HG02943 (cell line): ENCODE measurements at regions not wholly inside any gene's neighbourhood (a gene's known extent, or its start where the extent isn't known, plus 50 kb on each side); places are given as distances from the start of the nearest gene placed in this dataset.
"Not testable (repeated sequence)": the region's sequence is repeated elsewhere in the genome, so short reads cannot be mapped to it uniquely, and the experiment has no call there.

ENCODE experiments used
- ATAC-seq: cut with Tn5 transposase; IDR thresholded peaks from one replicate; pipeline ENCODE4 v1.9.1; 2021; ENCODE audit warnings: mild to moderate bottlenecking, low read depth, moderate library complexity; ENCODE audit not compliant: unreplicated experiment

DNA sequence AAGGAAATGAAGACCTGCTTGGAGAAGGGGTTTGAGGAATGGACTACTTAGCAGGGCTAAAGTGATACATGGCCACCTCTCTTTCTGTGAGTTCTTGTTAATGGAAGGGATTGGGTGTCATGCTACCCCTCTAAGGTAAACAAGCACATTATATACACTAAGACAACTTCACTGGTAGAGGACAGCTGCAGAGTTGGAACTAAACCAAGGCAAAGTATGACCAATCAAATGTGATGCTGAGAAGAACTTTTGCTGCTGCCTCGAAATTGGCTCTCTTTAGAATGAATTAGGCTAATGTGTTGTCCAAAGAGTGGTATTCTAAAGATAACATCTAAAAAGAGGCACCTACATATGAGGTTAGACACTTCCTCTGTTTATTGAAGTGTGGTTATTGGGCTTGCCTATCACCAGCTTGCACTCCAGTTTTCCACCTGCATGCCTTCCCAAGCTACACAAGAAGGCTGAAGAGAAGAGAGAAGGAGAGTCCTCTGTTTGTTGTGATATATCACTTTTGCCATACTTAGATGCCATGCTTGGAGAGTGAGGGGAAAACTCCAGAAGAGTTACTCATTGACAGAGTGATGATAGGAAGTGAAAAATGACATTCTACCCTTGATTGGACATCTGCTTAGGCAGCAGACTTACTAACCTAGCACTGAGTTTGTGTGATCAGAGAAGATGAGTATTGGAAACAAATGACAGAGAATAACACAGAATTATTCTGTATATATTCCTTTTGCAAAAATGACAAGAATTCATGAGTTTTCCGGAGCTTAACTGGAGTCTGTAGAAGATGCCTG lies 536.1 kb downstream of the ZNF608 start:
- no peak for ATAC-seq

DNA sequence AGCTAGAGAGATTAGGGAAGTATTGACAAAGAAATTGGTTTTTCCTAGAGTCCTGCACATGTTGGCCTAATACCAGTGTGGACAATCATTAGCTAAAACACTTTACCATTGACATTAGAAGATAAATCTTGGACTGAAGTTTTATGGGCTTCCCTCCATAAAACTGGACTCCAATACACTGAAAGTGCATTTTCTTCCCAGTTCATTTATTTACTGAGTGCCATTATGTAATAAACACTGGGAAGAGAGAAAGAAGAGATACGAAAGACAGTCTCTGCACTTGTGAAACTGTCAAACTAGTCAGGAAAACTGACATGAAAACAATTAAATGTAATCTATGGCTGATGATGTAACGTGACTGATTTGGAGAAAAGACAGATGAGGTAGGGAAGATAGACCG lies 539.3 kb downstream of the ZNF608 start:
- ATAC-seq, result no peak

DNA sequence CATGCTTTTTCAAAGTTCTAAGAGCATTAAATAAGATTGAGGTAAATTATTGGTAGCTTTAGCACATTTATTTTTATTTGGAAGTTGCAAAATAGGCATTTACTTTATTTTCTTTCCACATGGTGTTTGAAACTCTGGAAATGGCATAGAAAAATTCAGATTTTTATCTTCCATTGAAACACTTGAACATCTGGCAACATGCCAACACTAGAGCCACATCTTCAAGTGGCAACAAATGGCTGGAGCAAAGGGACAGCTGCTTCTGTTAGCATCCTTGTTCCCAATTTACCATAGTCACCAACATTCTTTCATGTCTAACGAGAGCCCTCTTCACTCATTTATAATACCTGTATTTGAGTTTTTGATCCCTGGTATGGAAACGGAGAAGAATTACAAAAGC lies 539.9 kb downstream of the ZNF608 start:
- ATAC-seq, result no peak

DNA sequence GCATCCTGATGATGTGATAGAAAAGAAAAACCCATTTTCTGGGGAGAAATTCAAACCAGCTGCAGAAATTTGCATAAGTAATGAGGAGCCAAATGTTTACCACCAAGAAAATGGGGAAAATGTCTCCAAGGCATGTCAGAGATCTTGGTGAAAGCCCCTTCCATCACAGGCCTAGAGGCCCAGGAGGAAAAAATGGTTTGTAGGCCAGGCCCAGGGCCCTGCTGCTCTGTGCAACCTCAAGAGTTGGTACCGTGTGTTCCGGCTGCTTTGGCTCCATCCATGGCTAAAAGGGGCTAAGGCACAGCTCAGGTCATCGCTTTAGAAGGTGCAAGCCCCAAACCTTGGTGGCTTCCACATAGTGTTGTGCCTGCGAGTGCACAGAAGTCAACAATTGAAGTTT lies 543.1 kb downstream of the ZNF608 start:
- no peak for ATAC-seq

DNA sequence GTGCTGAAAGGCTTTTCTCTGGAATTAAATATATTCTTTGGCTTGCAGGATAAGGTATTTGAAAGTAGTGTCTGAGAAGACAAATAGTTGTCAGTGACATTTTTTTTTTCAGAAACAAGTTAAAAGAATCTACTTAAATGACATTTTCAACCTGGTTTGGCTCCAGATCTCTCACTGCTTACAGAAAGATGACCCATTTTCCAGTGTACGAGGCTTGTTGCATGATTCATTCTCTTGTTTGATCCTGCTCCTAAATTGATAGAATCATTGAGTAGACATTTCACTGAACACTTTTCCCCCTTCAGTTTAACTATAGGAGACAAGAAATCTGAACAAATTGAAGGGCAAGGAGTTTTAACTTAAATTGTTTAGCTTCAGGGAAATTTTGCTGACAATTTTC lies 546.1 kb downstream of the ZNF608 start:
- ATAC-seq, result no peak

DNA sequence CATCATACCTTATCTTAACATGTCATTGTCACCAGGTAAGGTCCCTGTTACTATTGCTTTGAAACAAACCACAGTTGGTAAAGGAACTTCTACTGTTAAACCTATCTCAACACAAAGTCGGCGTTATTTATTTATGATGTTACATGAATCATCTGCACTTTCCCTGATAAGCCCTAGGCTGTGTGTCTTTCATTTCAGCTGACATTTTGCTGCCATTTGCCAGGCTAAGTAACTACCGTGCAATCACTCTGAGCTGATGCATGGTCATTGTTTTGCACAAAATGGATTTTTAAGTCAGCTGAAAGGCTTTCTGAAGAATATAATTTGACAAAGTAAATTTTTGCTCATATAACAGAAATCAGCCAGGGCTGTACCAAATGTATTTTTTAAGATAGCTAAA lies 546.5 kb downstream of the ZNF608 start:
- no peak for ATAC-seq

DNA sequence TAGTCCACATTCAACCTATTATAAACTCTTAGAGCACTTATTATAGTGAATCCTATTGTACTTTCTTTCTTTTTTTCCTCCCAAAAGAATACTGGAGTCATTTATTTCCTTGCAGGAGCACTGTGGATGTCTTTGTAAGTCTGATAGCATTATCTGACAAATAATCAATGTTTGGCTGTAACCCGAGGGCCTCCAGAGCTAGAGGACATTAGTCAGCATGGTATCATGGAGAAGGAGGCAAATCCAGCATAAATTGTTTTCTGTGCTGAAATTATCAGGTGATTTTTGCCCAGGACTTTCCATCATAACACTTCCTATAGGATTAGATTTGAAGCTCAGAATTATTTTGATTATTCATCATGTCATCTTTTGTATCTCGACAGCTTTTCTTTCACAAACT lies 551.0 kb downstream of the ZNF608 start:
- no peak for ATAC-seq

DNA sequence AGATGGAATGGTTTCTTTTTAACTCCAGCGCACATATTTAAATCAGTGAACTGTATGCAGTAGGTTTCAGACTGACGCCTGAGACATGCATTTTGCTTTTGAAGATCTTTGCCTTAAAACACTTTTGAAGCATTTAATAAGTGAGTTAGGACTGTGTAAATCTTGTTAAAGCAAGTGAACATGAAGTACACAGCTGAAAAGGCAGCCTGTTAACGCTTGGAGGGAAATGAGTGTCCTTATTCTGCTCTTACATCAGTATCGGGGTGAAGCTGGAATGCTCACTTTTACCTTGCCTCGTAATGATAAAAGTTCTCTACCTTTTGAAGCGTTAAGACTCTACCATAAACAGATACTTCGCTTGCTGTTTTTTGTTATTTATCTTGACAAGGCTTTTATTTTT lies 552.2 kb downstream of the ZNF608 start:
- ATAC-seq, result no peak

DNA sequence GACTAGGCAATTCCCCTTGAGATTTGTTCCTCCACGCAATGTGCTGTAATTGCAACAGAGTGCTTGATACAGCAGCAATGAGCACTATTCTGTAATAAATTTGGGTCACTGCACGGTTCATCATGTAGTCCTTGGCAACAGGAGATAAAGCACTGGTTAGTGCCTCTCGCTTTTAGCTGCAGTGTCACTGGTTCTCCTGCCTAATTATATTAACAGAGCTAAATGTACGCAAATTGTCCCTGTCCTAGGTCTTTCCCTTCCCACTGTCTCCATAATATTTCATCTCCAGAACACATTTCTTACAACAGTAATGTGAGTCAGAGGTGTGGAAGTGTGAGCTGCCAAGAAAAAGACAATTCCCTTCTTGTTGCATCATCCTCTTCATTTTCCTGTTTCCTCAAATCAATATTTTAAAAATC lies 553.1 kb downstream of the ZNF608 start:
- ATAC-seq, result no peak

DNA sequence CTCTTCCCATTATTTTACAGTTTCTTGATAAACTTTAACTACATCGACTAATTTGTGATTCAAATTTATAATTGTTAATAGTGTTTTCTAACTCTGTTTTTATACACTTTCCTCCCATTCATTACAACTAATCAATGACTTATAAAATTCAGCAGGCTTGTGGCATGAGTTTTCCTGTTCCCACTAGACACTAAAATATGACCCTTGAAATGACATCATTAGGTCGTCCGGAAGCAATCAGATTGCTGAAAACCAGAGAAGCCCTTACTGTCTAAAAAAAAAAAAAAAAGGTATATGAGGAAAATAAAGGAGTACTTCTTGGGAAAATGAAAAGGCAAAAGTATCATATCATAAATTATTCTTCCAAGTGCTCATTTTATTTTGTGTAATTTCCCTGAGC lies 553.7 kb downstream of the ZNF608 start:
- no peak for ATAC-seq

DNA sequence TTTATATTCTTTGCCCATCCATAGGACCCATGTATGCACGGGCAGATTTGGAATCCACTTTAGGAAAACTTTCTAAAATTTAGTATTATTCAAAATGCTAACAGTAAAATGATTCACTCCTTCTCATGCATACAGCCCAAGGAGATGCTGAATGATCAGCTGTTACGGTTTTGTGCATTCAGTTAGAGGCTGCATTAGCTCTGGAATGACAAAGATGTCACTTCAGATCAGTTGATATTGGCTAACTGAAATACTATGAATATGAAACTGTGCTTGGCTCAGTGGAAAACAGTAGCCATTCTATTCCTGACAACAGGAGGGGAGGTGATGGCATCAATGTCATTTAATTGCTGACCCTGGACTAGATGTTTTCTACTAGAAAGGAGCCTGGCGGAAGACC lies 560.7 kb downstream of the ZNF608 start:
- ATAC-seq, result no peak

DNA sequence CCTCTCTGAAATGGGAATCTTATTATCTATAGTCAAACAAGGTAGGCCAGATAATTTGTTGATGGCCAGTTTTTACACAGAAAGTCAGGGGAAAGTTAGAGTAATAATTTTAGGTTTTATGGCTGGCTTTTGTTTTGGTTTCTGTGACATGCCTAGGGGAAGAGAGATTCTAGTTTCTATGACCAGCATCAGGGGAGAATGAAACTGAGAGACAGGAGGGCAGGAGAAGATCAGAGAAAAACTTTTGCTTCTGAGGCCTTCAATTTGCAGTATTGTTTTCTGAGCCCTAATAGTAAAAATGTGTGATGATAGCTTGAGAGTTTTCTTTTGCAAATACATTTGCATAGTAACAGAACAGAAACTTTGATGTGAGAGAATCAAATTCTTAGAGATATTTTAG lies 564.3 kb downstream of the ZNF608 start:
- ATAC-seq, result no peak

DNA sequence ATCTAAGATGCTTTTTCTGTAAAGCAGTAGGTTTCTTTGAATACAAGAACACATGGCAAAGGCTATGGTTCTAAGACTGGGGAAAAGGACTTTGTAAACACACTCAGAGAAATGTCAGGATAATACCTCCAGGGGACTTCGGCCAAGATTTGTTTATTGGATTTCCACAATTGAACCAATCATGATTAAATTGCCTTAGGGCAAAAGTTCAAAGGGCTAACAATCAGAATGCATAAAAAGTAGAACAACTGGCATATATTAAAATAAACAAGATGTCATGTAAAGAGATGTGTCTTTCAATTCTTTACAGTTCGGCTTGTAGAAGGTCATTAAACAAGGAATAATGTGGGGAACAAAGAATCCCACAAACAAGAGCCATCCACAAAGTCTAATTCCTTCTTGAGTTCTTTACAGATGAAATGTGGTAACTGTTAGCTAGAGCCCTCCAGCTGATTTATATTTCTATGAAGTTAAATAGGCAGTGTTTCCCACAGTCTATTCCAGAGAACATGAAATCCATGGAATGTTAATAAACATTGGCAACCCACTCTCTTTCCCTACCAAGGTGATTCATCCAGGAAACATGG lies 565.5 kb downstream of the ZNF608 start:
- ATAC-seq, result no peak

DNA sequence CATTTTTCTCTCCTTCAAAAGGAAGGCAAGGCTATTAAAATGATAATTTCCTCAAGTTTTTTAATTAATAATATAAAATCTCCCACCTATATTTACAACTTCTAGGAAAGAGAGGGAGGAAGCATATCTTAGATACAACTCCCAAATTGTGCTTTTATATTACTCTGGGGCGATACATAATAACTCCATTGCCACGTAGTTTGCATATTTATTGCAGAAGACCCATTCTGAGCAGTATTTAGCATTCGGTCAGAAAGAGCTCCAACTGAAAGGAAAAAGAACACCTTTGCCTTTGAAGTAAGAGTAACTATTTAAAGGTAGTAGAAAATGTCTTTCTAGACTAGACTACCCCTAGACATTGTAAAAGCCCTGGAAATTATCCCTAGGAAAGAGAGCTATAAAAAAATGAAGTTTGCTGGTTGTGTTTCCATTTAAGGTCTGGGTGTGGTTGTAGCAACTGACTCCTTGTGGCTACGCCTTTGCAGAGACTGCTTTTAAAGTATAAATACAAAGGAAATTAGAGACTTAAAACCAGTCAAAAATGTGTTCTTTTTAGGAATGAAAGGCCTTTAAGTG lies 566.1 kb downstream of the ZNF608 start:
- ATAC-seq, result no peak

DNA sequence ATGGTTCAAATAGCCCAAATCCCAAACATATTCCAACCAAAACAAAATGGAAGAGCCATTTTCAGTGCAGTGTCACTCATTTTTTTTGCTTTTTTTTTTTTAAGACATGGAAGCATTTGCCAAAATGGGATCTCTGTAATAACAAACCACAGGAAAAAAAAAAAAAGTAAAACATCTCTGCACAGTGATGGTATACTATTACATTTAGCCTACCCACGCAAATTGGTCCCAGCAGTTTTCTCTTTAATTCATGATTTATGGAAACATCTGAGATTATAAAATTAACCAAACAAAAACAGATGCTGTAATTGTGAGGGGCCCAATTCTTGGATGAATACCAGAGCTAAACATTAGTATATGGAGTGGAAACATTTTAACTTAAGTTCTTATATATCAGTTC lies 566.6 kb downstream of the ZNF608 start:
- no peak for ATAC-seq

DNA sequence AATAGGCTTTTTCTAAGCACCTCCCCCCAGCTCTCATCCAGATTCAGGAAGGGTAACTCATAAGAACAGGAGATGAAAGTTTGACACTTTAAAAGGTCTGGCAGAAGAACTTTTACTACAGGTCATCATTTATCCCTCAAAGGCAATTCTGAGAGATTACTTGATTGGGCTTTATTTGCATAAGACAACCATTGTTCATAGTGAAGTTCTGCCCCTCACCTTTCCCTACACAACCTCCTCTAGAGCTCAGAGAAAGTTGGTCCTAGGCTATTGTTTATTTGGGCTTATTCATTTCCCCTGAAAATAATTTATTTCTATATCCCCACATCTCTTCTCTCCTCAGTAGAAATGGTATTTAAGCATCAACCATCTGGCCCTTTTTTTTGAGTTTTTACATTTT lies 568.4 kb downstream of the ZNF608 start:
- no peak for ATAC-seq

DNA sequence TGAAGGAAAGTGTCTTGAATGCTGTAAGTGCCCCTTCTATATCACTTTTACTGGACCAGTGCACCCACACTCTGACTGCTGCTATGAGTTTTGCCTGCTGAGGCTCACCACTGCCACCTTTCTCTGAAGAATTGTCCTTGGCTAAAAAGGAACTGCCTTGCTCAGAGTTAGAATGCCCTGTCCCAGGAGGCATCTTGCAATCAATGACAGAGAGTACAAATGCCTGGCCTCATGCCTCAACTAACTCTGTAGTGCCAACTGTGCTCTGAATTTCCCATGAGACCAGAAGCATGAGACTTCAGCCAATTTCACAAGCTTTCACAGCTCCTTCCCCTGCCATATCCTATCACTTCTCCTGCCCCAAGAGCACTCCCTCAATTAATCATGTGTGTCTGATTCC lies 569.7 kb downstream of the ZNF608 start:
- no peak for ATAC-seq

DNA sequence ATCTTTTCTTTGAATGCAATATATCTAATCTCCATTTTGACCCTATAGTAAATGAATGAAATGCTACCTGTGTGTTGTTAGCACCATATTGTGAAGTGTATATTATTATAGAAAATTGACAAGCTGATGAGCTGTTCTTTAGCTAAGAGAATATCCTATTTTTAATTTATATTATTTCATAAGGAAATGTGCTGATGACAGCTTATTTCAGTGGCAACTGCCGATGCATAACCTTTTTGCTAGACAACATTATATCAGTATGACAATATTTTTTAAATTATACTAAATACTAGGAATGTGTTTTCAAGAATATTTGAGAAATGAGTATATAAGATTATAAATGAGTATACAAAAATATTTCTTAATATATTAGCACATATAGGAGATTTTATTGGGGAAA lies 573.1 kb downstream of the ZNF608 start:
- ATAC-seq, result no peak

DNA sequence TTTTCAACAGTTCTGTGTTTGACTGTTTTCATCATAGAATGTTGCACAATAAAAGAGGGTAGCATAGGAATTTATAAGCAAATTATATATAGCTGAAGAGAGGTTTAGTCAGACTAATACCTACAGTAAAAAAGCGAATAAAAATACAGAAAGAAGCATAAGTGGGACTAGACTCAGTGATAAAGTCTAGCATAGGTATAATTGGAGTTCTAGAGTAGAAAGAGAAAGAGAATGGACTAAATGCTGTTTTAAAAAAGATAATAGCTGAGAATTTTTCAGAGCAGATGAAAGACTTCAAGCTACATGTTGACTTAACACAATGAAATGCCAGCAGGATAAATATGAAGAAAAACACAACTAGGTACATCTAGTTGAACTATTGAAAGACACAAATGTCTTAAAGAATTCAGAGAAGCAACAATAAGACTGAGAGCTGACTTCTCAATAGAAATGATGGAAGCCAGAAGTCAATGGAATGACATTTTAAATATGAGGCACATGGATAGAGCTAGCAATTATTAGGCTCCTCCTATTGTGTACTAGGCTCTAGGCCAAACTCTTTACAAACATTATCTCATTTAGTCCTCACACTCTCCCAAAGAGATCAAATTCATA lies 573.9 kb downstream of the ZNF608 start:
- ATAC-seq, result no peak

DNA sequence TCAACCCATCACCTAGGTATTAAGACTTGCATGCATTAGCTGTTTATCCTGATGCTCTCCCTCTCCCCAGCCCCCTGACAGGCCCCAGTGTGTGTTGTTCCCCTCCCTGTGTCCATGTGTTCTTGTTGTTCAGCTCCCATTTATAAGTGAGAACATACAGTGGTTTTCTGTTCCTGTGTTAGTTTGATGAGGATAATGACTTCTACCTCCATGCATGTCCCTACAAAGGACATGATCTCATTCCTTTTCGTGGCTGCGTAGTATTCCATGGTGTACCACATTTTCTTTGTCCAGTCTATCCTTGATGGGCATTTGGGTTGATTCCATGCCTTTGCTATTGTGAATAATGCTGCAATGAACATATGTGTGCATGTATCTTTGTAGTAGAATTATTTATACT lies 578.3 kb downstream of the ZNF608 start:
- ATAC-seq, result not testable (repeated sequence)

DNA sequence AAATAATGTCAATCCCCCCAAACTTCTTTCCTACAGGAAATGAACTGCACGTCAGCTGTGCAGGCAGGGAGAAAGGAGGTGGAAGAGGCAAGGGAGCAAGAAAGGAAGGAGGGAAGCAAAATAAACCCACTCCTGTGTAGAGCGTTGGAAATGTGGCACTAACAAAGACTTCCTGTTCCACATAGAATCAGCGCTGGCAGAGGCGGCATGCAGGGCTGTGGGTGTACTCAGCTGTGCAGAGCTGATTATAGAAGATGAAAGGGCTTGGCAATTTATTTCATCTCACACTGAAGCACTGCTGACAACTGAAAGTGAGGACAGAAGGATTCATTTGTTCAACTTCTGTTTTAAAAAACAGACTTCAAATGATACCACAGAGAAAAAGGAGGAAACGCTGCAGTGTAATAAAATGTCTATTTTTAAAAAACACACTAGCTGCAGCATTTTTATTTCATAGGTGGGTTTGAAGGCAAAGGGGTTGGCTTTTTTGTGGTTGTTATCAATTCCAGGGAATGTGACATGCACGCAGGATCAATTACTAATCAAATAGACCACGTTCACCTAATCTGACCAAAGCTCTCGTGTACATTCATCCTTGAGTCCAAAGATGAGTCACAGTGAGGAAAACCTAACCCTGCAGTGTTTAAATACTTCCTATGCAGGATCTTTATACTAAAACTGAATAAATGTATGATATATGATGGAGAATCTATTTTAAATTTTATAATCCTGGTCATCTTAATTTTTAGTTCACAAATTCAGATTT lies 583.5 kb downstream of the ZNF608 start:
- no peak for ATAC-seq
